Sciatic nerve (tissue), 2 donors: ENCODE measurements at regions not wholly inside any gene's neighbourhood (a gene's known extent, or its start where the extent isn't known, plus 50 kb on each side); places are given as distances from the start of the nearest gene placed in this dataset.

Experiments used
- ATAC-seq: fragments of 200-7000 bp; cut with Tn5 transposase; one replicate; pipeline ENCODE4 v1.9.1; 2020; ENCODE audit warnings: mild to moderate bottlenecking, moderate library complexity
- DNase-seq: peaks from one replicate; pipeline ENCODE4 v3.0.0-alpha.2; 2020; ENCODE audit warnings: low spot score
- intact Hi-C: fragments of 100-400 bp; cut with DNase I; formaldehyde crosslinking; loops from one replicate; pipeline ENCODE4 v1.14.2; 2022
- donor health status: DM: no; HTN: no; CAD: no.
- donor health status: DM: no; HTN: no; CAD: no.

GRCh38 chr14:65864549-65864948, 452.0 kb downstream of the FUT8 start:
- ATAC-seq (no peak), DNase-seq (no peak)
- intact Hi-C loops: no loop called here

DNA sequence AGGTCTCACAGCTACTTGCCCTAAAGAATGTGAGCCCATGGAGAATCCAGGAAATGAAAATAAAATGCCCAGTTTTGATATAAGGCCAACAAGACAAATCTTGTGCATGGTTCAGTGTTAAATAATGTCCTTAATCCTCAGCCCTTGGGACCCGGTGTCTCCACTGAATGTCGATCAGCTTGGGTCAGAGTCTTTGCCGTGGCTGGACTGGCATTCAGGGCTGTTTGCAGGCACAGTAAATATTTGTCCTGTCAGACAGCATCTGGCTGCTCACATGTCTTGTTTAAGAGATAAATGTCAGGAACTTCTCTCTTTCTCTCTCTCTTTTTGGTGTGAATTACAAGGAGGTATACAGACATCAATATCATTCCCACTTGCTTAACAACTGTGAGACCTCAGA, 452.5 kb downstream of the FUT8 start:
- intact Hi-C loops: no loop called here
- no peak for ATAC-seq

DNA sequence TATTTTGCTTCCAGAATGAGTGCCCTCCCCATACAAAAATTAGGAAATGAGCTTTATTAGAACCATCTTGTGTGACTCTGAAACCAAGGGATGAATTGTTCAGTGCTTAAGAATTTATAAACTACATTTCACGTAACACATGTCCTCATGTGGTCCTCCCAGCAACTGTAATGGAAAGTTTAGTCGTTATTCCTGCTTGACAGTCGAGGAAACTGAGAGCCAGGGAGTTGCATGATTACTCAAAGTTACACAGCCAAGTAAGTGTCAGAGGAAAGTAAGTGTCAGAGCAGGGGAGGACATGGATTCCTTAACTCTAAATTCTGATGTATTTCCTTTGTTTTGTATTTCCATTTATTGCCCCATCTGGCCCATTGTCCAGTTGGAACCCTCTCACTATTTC, 453.9 kb downstream of the FUT8 start:
- ATAC-seq (no peak), DNase-seq (no peak)
- intact Hi-C loops: no loop called here

More for the DNA sequence above, 452.5 kb downstream of the FUT8 start:
- DNase-seq: no peak

DNA sequence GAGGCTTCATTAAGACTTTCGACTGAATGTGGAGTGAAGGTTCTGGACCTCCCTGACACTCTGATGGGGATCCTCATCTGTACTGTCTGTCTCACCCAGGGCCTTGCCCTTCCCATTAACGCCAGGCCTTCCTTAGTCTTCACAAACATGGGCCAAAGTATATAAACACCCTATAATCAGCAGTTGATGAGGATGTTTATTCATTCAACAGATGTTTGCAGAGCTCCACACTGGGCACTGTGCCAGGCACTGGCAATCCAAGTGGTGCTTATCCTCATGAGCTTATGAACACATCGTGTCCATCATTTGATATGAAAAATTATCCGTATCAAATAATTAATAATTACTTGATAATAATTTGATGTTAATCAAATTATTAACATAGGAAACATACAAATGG, 454.4 kb downstream of the FUT8 start:
- DNase-seq: no peak
- intact Hi-C loops: no loop called here
- no peak for ATAC-seq

DNA sequence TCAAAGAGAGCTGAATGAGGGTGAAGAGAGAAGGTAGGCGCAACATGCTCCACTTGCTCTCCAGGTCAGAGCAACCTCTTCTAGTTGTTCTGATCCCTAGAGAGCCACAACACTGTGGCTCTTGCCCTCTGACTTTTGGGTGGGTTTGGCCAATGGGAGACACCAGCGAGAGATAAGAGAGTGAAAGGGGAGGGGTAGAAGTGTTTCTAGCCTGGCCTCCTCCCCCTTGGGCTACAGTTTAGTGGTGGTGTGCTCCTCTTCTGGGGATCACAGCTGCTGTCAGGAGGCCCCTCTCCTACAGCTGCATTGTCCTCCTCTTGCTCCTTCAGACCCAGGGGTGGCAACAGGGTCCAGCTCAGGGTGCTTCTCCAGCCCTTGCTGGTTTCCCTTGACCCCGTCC, 454.8 kb downstream of the FUT8 start:
- ATAC-seq (no peak), DNase-seq (no peak)
- intact Hi-C loops: no loop called here

DNA sequence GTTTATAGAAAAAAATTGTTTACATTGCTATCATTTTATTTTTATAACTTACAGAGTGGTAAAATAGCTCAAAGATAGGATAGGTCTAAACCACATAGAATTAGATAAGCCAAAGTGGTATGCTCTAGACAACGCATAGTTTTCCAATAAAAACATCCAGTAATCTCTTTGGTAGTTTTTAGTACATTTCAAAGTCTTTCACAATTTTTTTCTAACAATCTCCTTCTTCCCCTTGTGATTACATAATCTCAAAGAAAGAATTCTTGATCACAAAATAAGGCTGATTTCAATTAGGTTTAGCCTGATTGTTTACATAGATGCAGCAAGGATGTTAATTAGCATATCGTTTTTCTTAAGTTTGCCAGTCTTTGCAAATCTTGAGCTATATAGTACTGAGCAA, 460.0 kb downstream of the FUT8 start:
- no peak for DNase-seq
- ATAC-seq: no peak
- intact Hi-C loops: no loop called here

- no peak for ATAC-seq
- intact Hi-C loops: no loop called here
- DNase-seq: no peak
Observed at GRCh38 chr14:65877166-65877565, 464.6 kb downstream of the FUT8 start.

- intact Hi-C loops: no loop called here
- DNase-seq (no peak), ATAC-seq (no peak)
Observed at GRCh38 chr14:65877624-65878023, 465.1 kb downstream of the FUT8 start.

DNA sequence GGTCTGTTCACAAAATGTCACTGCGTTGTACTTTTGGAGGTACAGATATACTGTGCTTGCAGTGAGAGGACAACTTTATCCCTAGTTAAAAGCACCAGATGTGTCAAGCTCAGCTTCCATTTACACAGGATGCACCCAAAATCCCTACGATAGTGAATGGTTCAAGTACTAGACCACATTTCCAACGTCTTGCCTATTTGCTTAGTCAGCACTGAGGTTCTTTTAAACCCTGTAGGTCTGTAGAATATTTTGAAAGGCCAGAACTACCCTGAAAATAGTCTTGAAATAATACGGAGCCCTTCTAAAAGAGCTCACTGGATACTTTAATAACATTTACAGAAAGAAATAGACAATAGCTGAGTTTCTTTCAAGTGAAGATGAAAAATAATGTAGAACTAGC, 466.1 kb downstream of the FUT8 start:
- ATAC-seq: no peak
- DNase-seq: no peak
- intact Hi-C loops: no loop called here

- no peak for ATAC-seq
- intact Hi-C loops: no loop called here
- DNase-seq: no peak
Observed at GRCh38 chr14:65879248-65880009, 466.9 kb downstream of the FUT8 start.

- ATAC-seq: no peak
- DNase-seq: no peak
- intact Hi-C loops: no loop called here
Observed at GRCh38 chr14:65880507-65880906, 468.0 kb downstream of the FUT8 start.

GRCh38 chr14:65881642-65882041, 469.1 kb downstream of the FUT8 start:
- DNase-seq: no peak
- no peak for ATAC-seq
- intact Hi-C loops: no loop called here

- intact Hi-C loops: no loop called here
- no peak for DNase-seq
- no peak for ATAC-seq
Observed at GRCh38 chr14:65888677-65889076, 476.1 kb downstream of the FUT8 start.

DNA sequence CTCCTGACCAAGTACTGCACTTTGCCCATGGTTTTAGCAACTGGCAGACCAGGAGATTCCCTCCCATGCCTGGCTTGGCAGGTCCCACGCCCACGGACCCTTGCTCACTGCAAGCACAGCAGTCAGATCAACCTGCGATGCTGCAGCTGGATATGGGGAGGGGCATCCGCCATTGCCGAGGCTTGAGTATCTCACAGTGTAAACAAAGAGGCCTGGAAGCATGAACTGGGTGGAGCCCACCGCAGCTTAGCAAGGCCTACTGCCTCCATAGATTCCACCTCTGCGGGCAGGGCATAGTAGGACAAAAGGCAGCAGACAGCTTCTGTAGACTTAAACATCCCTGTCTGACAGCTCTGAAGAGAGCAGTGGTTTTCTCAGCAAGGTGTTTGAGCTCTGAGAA, 479.8 kb downstream of the FUT8 start:
- intact Hi-C loops: no loop called here
- DNase-seq (no peak), ATAC-seq (no peak)

DNA sequence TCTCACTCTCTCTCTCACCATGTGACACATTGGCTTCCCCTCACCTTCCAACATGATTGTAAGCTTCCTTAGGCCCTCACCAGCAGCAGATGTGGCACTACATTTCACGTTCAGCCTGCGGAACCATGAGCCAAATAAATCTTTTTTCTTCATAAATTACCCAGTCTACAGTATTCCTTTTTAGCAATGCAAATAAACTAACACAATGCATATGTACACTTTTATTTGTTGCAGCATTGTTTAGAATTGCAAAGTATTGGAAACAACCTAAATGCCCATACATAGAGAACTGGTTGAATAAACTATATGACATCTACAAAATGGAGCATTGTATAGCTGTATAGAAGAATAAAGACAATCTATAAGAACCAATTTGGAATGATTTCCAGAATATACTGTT, 487.6 kb downstream of the FUT8 start:
- intact Hi-C loops: no loop called here
- DNase-seq (no peak), ATAC-seq (no peak)

- intact Hi-C loops: no loop called here
- DNase-seq (no peak), ATAC-seq (no peak)
Observed at GRCh38 chr14:65901595-65901994, 489.1 kb downstream of the FUT8 start.

GRCh38 chr14:65904988-65905387, 492.5 kb downstream of the FUT8 start:
- intact Hi-C loops: no loop called here
- no peak for ATAC-seq
- no peak for DNase-seq

DNA sequence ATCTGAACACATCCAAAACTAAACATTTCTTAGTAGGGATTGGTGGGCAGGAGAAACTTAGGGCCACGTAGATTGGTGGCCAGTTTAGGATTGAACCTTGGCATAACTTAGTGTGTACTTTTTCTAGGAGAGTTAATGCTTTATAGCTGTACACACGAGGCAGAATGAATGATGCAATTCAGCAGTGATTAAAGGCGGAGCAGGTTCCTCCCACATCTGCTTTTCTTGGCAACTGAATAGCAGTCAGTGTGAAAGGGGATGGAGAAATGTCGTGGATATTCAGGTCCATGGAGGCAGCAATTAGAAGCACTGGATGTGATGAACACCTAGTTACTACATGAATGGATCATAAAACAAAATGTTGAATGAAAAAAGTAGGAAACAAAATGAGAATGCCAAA, 493.8 kb downstream of the FUT8 start:
- ATAC-seq (no peak), DNase-seq (no peak)
- intact Hi-C loops: no loop called here

- DNase-seq: no peak
- intact Hi-C loops: no loop called here
Observed at GRCh38 chr14:65906948-65907347, 494.4 kb downstream of the FUT8 start.

DNA sequence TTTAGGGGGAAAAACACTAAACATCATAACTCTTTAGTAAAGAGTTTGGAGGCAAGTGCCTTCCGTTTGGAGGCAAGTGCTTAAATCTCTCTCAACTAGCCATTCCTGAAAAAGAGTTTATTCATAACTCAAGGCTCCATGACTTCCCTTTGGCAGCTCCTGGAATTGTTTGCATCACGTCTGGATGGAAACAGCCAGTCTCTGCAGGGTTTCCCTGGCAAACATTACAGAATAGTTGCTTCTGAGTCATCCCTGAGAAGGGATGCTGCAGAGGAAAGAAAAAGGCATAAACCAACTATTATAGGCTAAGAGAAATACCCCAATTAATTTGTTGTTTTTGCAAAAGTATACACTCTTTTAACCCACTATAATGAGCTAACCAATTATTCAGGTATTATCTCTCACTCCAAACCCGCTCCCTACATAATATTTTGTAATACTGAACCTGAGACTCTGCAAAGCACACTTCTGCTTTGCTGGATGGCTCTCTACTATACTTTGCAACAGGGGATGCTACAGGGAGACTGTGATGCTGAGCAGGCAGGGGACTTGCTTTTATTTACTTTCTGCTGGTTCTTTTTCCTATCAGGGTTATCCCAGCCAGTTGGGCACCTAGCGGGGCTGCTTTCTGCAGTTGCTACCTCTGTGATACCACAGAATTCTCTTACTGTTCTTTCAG, 497.7 kb downstream of the FUT8 start:
- intact Hi-C loops: no loop called here
- DNase-seq: no peak
- ATAC-seq: no peak

More at GRCh38 chr14:65906948-65907347, 494.4 kb downstream of the FUT8 start:
- ATAC-seq: no peak

DNA sequence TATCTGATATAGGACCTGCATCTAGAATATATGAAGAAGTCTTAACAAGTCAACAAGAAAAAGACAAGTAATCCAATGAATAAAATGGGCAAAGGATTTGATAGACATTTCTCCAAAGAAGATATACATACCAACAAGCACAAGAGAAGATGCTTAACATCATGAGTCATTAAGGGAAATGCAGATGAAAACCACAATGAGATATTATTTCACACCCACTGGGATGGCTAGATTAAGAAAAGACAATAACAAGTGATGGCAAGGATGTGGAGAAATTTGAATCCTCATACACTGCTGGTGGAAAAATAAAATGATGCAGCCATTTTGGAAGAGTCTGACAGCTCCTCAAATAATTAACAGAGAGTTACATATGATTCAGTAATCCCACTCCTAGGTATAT, 502.6 kb downstream of the FUT8 start:
- DNase-seq: no peak
- ATAC-seq: no peak
- intact Hi-C loops: no loop called here
